Vagina (tissue), 2 donors: ENCODE measurements at regions not wholly inside any gene's neighbourhood (a gene's known extent, or its start where the extent isn't known, plus 50 kb on each side); places are given as distances from the start of the nearest gene placed in this dataset.
"Not testable (repeated sequence)": the region's sequence is repeated elsewhere in the genome, so short reads cannot be mapped to it uniquely, and the experiment has no call there.

Source experiments
- POLR2A ChIP-seq, 2 donors: fragments of 450-650 bp; IDR thresholded peaks; one replicate each; pipeline ENCODE4 v1.6.1; 2017; ENCODE audit warnings: antibody characterized with exemption in 2 of 2, mild to moderate bottlenecking in 2 of 2, moderate library complexity in 2 of 2
- TF ChIP-seq, protein P1 (sequence below), 3 experiments: fragments of 450-650 bp in 2 of 3; fragments of 200-600 bp in 1 of 3; sonication (generic) in 1 of 3; IDR thresholded peaks; one replicate each; pipeline ENCODE4 v1.5.1; 2017 to 2019; ENCODE audit warnings: antibody characterized with exemption in 3 of 3, mild to moderate bottlenecking in 2 of 3, moderate library complexity in 2 of 3

DNA sequence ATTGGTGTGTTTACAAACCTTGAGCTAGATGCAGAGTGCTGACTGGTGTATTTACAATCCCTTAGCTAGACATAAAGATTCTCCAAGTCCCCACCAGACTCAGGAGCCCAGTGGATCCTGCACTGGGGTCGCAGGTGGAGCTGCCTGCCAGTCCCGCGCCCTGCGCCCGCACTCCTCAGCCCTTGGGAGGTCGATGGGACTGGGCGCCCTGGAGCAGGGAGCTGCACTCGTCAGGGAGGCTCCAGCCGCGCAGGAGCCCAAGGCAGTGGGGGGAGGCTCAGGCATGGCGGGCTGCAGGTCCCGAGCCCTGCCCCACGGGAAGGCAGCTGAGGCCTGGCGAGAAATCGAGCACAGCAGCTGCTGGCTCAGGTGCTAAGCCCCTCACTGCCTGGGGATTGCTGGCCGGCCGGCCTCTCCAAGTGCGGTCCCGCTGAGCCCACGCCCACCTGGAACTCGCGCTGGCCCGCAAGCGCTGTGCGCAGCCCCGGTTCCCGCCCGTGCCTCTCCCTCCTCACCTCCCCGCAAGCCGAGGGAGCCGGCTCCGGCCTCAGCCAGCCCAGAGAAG lies 105.0 kb downstream of the DDX1 start:
- TF ChIP-seq, protein P1, sequence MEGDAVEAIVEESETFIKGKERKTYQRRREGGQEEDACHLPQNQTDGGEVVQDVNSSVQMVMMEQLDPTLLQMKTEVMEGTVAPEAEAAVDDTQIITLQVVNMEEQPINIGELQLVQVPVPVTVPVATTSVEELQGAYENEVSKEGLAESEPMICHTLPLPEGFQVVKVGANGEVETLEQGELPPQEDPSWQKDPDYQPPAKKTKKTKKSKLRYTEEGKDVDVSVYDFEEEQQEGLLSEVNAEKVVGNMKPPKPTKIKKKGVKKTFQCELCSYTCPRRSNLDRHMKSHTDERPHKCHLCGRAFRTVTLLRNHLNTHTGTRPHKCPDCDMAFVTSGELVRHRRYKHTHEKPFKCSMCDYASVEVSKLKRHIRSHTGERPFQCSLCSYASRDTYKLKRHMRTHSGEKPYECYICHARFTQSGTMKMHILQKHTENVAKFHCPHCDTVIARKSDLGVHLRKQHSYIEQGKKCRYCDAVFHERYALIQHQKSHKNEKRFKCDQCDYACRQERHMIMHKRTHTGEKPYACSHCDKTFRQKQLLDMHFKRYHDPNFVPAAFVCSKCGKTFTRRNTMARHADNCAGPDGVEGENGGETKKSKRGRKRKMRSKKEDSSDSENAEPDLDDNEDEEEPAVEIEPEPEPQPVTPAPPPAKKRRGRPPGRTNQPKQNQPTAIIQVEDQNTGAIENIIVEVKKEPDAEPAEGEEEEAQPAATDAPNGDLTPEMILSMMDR (IDR thresholded peaks at IDR 0.05), result not testable (repeated sequence)
- not testable (repeated sequence) for TF ChIP-seq POLR2A (IDR thresholded peaks at IDR 0.05)
